ENCODE measurements at regions not wholly inside any gene's neighbourhood (a gene's known extent, or its start where the extent isn't known, plus 50 kb on each side); places are given as distances from the start of the nearest gene placed in this dataset.

DNA sequence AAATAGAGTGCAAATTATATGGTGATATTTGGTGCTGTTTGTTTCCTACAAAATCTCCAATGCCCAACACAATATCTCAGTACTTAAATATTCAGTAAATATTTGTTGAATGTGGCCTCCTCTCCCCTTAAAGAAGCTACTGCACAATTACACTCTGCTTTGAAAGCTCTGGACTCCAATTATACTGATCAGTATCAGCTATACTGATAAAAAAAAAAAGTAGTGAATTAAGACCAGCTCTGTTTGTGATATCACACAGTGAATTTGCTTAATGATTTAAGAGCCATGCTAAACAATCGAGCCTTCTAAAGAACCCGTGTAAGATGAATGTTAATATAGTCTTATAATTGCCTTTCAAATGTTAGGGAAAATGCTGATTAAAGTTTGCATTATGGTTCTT lies 543.2 kb upstream of the API5 start:
- no peaks in the 10 kb centered on the region for H3K36me3 ChIP-seq (ENCODE audit: control insufficient read depth, insufficient read depth, low read length)
- no peak overlapping the region for H3K4me3 Mint-ChIP-seq
- peaks cover 3% of the 10 kb centered on the region for H3K27me3 Mint-ChIP-seq (ENCODE audit: insufficient read depth)
- H3K4me3 ChIP-seq (ENCODE audit: low read length): no peak overlapping the region
- H3K27ac Mint-ChIP-seq: no peak overlapping the region
- no peaks in the 10 kb centered on the region for H3K36me3 Mint-ChIP-seq (ENCODE audit: low read depth)
- no peaks in the 10 kb centered on the region for H3K9me3 Mint-ChIP-seq
- H3K9ac ChIP-seq (ENCODE audit: extremely low read depth, low read length, poor library complexity, severe bottlenecking): no peak overlapping the region
- TF ChIP-seq, protein P1, sequence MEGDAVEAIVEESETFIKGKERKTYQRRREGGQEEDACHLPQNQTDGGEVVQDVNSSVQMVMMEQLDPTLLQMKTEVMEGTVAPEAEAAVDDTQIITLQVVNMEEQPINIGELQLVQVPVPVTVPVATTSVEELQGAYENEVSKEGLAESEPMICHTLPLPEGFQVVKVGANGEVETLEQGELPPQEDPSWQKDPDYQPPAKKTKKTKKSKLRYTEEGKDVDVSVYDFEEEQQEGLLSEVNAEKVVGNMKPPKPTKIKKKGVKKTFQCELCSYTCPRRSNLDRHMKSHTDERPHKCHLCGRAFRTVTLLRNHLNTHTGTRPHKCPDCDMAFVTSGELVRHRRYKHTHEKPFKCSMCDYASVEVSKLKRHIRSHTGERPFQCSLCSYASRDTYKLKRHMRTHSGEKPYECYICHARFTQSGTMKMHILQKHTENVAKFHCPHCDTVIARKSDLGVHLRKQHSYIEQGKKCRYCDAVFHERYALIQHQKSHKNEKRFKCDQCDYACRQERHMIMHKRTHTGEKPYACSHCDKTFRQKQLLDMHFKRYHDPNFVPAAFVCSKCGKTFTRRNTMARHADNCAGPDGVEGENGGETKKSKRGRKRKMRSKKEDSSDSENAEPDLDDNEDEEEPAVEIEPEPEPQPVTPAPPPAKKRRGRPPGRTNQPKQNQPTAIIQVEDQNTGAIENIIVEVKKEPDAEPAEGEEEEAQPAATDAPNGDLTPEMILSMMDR (conservative IDR thresholded peaks at IDR 0.05): no peak
- no peak for DNase-seq
- peaks cover 14% of the 10 kb centered on the region for H3K4me1 Mint-ChIP-seq
- WGBS, 2 experiments (ENCODE audit: insufficient coverage in 1 of 2, insufficient read length in 1 of 2): 98% methylated on average over 2 of the region's 2 CpGs; no CpG with 5 or more reads in 1 of the 2 experiments
- no peaks in the 10 kb centered on the region for H3K4me1 ChIP-seq (ENCODE audit: control insufficient read depth, insufficient read depth, low read length)
- no peaks in the 10 kb centered on the region for H3K27me3 ChIP-seq (ENCODE audit: control insufficient read depth, insufficient read depth, low read length, poor library complexity, severe bottlenecking)
- H3K27ac ChIP-seq (ENCODE audit: low read depth, low read length): no peak overlapping the region
- no peaks in the 10 kb centered on the region for H3K9me3 ChIP-seq (ENCODE audit: control insufficient read depth, low read length)

DNA sequence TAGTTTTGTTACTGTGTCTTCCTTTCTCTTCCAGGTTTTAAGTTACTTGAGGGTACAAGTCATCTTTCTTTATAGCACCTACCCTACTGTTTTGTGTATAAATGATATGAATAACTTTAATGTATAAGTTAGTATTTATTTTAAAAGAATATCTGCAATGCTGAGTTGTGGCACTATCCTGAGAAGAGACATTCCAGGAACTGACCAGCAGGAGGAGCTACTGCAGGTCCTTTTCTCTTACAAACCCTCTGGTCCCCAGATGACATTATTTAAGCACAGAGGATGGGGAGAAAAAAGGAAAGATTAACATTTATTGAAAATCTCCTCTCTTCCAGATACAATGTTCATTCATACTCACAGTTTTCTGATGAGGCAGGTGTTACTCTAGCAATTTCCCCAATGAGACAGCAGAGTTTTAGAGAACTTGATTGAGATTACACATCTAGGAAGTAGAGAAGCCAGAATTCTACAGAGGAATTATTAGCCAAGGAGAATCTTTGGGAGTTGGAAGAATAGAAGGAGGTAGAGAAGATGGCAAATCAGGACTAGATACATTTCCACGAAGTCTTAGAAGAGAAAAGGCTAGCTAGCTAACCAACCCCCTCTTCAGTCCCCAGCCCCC lies 541.2 kb upstream of the API5 start:
- no peaks in the 10 kb centered on the region for H3K27me3 ChIP-seq (ENCODE audit: control insufficient read depth, insufficient read depth, low read length, poor library complexity, severe bottlenecking)
- H3K27me3 Mint-ChIP-seq (ENCODE audit: insufficient read depth): peaks cover 3% of the 10 kb centered on the region
- no CpG with 5 or more reads among the region's 1 CpG for WGBS, 2 experiments (ENCODE audit: insufficient coverage in 1 of 2, insufficient read length in 1 of 2)
- H3K4me1 ChIP-seq (ENCODE audit: control insufficient read depth, insufficient read depth, low read length): no peaks in the 10 kb centered on the region
- H3K9ac ChIP-seq (ENCODE audit: extremely low read depth, low read length, poor library complexity, severe bottlenecking): no peak overlapping the region
- peaks cover 14% of the 10 kb centered on the region for H3K4me1 Mint-ChIP-seq
- H3K4me3 ChIP-seq (ENCODE audit: low read length): no peak overlapping the region
- H3K36me3 Mint-ChIP-seq (ENCODE audit: low read depth): no peaks in the 10 kb centered on the region
- H3K27ac Mint-ChIP-seq: no peak overlapping the region
- TF ChIP-seq, protein P1 (conservative IDR thresholded peaks at IDR 0.05): peak; percentile 91
- H3K27ac ChIP-seq (ENCODE audit: low read depth, low read length): no peak overlapping the region
- no peaks in the 10 kb centered on the region for H3K36me3 ChIP-seq (ENCODE audit: control insufficient read depth, insufficient read depth, low read length)
- no peaks in the 10 kb centered on the region for H3K9me3 ChIP-seq (ENCODE audit: control insufficient read depth, low read length)
- DNase-seq: peak; percentile 69
- no peak overlapping the region for H3K4me3 Mint-ChIP-seq
- H3K9me3 Mint-ChIP-seq: no peaks in the 10 kb centered on the region

DNA sequence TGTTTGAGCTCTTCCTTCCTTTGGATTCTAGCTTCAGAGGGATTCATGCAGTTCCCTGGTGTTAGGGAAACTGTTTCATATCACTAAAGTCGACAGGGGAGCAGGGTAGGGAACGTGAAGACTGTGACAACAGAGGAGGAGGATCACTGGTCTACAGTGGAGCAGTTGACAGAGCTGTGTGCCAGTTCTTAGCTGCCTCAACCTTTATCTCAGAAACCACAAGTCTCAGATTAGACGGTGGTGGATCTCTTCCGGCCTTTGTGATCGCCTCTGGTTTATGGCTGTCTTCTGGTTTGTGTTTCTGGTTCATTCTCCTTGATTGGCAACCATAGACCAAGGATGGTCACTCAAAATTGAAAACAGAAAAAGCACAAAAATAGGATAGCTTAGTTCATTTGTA lies 538.9 kb upstream of the API5 start:
- Histone ChIP-seq H3K9ac (ENCODE audit: extremely low read depth, low read length, poor library complexity, severe bottlenecking) (no peak overlapping the region), H3K27me3 (ENCODE audit: control insufficient read depth, insufficient read depth, low read length, poor library complexity, severe bottlenecking) (no peaks in the 10 kb centered on the region)
- 81 to 100% methylated on average over 1 to 5 of the region's 5 CpGs for WGBS, 2 experiments (ENCODE audit: insufficient coverage in 1 of 2, insufficient read length in 1 of 2)

More for the DNA sequence above, 538.9 kb upstream of the API5 start:
- Mint-ChIP-seq H3K9me3 (no peaks in the 10 kb centered on the region), H3K4me3 (no peak overlapping the region), H3K4me1 (peaks cover 2% of the 10 kb centered on the region), H3K27me3 (ENCODE audit: insufficient read depth) (peaks cover 3% of the 10 kb centered on the region), H3K36me3 (ENCODE audit: low read depth) (no peaks in the 10 kb centered on the region), H3K27ac (no peak overlapping the region)
- Histone ChIP-seq H3K4me3 (ENCODE audit: low read length) (no peak overlapping the region), H3K27ac (ENCODE audit: low read depth, low read length) (no peak overlapping the region), H3K9me3 (ENCODE audit: control insufficient read depth, low read length) (no peaks in the 10 kb centered on the region), H3K36me3 (ENCODE audit: control insufficient read depth, insufficient read depth, low read length) (no peaks in the 10 kb centered on the region), H3K4me1 (ENCODE audit: control insufficient read depth, insufficient read depth, low read length) (no peaks in the 10 kb centered on the region)
- TF ChIP-seq, protein P1 (conservative IDR thresholded peaks at IDR 0.05): no peak
- no peak for DNase-seq
